ENCODE measurements at regions not wholly inside any gene's neighbourhood (a gene's known extent, or its start where the extent isn't known, plus 50 kb on each side); places are given as distances from the start of the nearest gene placed in this dataset.
"Not testable (repeated sequence)": the region's sequence is repeated elsewhere in the genome, so short reads cannot be mapped to it uniquely, and the experiment has no call there.

DNA sequence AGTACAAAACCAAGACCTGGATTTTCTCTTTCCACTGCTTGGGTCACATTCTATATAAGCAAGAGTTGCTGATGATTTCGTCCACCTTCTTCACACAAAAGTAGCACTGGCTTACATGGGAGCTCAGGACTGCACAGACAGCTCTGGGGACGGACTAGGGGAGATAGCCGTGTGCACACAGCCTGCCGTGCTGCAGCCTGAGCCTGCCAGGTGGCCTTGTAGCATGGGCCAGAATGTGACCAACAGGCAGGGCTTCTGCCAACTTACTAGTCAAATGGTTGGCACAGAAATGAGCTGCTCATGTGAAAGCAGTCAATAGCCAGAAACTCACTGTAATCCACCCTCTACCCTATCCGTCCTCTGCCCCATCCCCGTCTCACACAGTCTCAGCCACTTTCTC lies 299.0 kb downstream of the ANAPC1 start:
- CTCF ChIA-PET; H3K27me3 ChIP-seq (ENCODE audit: control insufficient read depth, insufficient read depth, low read length); POLR2A ChIA-PET; H3K9me3 ChIP-seq (ENCODE audit: control insufficient read depth, insufficient read depth, low read length); DNase-seq (ENCODE audit: low read depth, low spot score); H3K27ac ChIP-seq (ENCODE audit: low read depth, low read length); H3K4me3 ChIP-seq (ENCODE audit: low read depth, low read length): not testable (repeated sequence)

DNA sequence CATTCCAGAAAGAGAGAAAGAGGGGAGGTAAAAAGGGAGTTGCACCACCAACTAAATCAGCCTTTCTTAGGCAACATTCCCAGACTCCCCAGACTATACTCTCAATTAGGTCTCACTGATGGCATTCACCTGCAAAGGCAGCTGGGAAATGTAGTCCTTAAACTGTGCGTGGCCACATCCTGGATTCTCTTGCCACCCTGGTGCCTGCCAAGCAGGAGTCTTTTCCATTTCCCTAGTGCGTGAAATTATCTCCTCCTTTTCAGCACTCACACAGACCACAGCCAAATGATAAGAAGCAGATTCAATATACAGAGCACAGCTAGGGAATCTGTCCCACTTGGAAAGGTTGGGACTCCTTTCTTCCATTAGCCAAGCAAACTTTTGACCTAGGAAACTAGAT lies 298.0 kb downstream of the ANAPC1 start:
- CTCF ChIA-PET; H3K4me3 ChIP-seq (ENCODE audit: low read depth, low read length); H3K27me3 ChIP-seq (ENCODE audit: control insufficient read depth, insufficient read depth, low read length); POLR2A ChIA-PET; H3K27ac ChIP-seq (ENCODE audit: low read depth, low read length); DNase-seq (ENCODE audit: low read depth, low spot score); H3K9me3 ChIP-seq (ENCODE audit: control insufficient read depth, insufficient read depth, low read length): not testable (repeated sequence)

DNA sequence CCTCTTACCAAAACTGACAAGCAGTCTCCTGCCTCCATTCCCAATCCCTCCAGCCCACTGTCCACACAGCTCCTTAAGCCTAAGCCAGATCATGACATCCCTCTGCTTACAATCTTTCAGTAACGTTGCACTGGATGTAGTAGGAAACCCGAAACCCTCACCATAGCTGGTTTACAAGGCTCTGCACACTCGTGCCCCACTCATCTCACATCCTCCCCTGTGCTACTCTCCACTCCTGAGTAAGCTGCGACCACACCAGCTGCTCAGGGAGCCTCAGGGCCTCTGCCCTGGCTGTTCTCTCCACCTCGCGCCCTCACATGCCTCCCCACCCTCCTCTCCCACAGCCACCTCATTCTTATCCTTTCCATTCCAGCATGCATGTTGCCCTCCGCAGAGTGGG lies 288.9 kb downstream of the ANAPC1 start:
- H3K9me3 ChIP-seq (ENCODE audit: control insufficient read depth, insufficient read depth, low read length); CTCF ChIA-PET; H3K27me3 ChIP-seq (ENCODE audit: control insufficient read depth, insufficient read depth, low read length); H3K27ac ChIP-seq (ENCODE audit: low read depth, low read length); POLR2A ChIA-PET; H3K4me3 ChIP-seq (ENCODE audit: low read depth, low read length); DNase-seq (ENCODE audit: low read depth, low spot score): not testable (repeated sequence)

DNA sequence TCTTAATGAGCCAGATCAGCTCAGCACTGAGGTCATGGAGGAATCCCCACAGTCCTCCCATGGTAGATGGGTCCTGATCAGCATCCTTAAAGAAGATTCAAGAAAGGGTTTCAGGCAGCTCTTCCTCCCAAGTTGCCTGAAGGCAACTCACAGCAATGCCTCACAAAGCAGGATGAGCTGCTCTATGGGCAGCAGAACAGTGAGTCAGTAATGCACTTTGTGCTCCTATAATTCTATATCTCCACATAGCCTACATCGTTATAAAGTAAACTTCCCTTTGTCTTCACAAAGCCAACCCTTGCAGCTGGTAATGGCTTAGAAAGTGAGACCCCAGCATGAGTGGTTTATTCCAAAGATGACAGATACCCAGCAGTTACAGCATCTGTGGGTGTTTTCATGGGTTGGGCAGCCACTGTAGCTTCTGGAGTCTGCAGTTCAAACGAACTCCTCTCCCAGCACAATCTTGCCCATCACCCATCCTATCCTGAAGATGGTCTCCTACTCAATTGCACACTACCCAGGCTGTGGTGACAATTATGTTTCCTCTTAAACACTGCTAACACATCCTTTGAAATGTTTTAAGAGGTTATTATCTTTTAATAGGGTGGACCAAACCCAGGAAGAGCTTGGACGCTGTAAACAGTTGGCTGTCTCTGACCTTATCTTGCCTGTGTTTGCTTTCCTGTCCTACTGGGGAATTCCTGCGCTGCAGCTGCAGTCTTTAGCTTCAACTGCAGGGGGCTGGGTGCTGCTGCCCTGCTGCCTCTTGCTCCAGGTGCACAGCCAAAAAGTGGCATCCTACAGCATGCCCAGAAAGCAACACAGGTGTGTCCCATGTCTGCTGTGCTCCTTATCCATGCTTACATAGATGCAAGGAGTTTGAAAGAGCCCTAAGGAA lies 286.9 kb downstream of the ANAPC1 start:
- DNase-seq (ENCODE audit: low read depth, low spot score); H3K4me3 ChIP-seq (ENCODE audit: low read depth, low read length); H3K27ac ChIP-seq (ENCODE audit: low read depth, low read length); H3K9me3 ChIP-seq (ENCODE audit: control insufficient read depth, insufficient read depth, low read length); POLR2A ChIA-PET; CTCF ChIA-PET; H3K27me3 ChIP-seq (ENCODE audit: control insufficient read depth, insufficient read depth, low read length): not testable (repeated sequence)

DNA sequence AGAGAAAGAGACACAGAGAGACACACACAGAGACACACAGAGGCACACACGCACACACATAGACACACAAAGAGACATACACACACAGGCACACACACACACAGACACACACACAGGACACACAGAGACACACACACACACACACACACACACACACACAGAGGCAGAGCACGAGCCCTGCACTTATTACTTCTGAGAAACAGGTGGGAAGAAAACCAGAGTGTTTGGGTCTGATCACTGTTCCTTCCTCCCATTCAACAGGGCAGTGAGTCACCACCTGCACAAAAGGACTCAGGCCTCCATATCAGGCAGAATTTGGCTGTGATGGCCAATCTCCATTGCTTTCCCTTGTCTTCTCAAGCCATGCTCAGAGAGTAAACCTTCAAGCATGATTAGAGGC lies 285.0 kb downstream of the ANAPC1 start:
- H3K4me3 ChIP-seq (ENCODE audit: low read depth, low read length); DNase-seq (ENCODE audit: low read depth, low spot score); H3K9me3 ChIP-seq (ENCODE audit: control insufficient read depth, insufficient read depth, low read length); H3K27me3 ChIP-seq (ENCODE audit: control insufficient read depth, insufficient read depth, low read length); POLR2A ChIA-PET; H3K27ac ChIP-seq (ENCODE audit: low read depth, low read length); CTCF ChIA-PET: not testable (repeated sequence)

DNA sequence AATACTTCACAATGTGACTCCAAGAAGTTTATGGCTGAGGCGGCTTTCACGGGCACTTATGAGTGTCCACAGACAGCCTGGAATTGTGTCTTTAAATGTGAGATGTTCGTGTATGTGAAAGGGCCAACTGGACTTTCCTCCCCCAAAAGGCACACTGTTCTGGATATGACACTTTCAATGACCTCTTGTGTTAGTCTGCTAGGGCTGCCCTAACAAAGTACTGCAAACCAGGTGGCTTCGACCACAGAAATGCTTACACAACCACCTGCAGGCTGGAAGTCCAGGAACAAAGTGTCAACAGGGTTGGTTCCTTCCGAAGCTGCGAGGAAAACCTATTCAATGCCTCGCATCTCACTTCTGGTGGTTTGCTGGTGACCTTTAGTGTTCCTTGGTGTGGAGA lies 281.7 kb downstream of the ANAPC1 start:
- H3K27me3 ChIP-seq (ENCODE audit: control insufficient read depth, insufficient read depth, low read length); H3K4me3 ChIP-seq (ENCODE audit: low read depth, low read length); DNase-seq (ENCODE audit: low read depth, low spot score); H3K9me3 ChIP-seq (ENCODE audit: control insufficient read depth, insufficient read depth, low read length); H3K27ac ChIP-seq (ENCODE audit: low read depth, low read length); POLR2A ChIA-PET; CTCF ChIA-PET: not testable (repeated sequence)

DNA sequence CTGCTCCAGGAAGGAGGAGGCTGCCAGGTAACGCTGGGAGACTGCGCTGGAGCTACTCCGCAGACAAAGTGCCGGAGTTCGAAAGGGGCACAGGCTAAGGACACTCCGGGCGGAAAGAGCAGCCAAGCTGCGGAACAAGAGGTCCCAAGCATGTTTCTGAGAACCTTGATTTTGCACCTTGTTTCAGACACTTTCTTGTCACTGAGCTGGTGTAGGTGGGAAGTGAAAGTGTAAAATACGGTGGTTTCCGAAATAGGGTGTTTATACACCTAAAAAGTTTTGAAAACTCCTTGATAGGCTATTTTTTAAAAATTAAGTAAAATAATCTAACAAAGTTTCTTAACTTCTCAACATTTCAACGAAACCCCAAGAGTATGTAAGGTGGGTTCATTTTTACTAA lies 278.2 kb downstream of the ANAPC1 start:
- CTCF ChIA-PET; H3K27me3 ChIP-seq (ENCODE audit: control insufficient read depth, insufficient read depth, low read length); POLR2A ChIA-PET; H3K4me3 ChIP-seq (ENCODE audit: low read depth, low read length); H3K27ac ChIP-seq (ENCODE audit: low read depth, low read length); DNase-seq (ENCODE audit: low read depth, low spot score); H3K9me3 ChIP-seq (ENCODE audit: control insufficient read depth, insufficient read depth, low read length): not testable (repeated sequence)

DNA sequence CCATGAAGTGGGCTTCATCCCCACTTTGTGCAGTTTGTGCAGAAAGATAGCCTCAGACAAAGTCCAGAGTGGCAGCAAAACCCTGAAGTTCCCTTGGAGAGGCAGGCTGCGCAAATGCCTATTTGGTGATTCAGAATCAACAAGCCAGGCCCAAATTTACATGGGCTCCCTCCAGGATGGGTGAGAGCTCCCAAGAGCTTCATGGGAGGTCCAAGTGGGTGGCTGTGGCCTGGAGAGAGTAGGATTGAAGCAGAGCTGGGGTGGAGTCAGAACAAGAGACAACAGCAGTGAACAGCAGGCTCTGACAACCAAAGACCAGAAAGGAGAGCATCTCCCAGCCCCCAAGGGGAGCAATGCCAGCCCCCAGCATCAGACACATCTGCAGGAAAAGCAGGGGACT lies 277.4 kb downstream of the ANAPC1 start:
- POLR2A ChIA-PET; H3K27me3 ChIP-seq (ENCODE audit: control insufficient read depth, insufficient read depth, low read length); H3K27ac ChIP-seq (ENCODE audit: low read depth, low read length); H3K4me3 ChIP-seq (ENCODE audit: low read depth, low read length); CTCF ChIA-PET; H3K9me3 ChIP-seq (ENCODE audit: control insufficient read depth, insufficient read depth, low read length); DNase-seq (ENCODE audit: low read depth, low spot score): not testable (repeated sequence)

DNA sequence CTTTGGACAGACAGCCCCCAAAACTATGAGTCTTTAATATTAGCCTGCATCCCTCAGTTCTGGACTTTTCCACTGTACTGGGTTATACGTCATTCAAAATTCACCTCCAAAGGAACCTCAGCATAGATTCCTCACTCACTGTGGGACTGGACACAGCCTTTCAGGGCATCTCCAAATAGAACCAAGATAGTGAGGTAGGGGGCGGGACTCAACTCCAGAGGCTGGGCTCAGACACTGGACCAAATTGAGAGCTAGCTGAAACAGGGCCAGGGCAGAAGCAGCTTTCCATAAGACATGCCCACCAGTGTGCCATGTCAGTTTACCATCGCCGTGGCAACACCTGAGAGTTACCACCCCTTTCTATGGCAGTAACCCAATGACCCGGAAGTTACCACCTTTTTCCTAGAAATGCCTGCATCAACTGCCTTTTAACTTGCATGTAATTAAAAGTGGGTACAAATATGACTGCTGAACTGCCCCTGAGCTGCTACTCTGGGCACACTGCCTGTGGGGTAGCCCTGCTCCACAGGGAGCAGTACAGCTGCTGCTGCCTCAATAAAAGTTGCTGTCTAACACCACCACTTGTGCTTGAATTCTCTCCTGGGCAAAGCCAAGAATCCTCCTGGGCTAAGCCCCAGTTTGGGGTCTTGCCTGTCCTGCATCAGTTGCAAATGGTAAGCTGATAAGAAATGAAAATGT lies 274.7 kb downstream of the ANAPC1 start:
- POLR2A ChIA-PET; DNase-seq (ENCODE audit: low read depth, low spot score); H3K27me3 ChIP-seq (ENCODE audit: control insufficient read depth, insufficient read depth, low read length); H3K4me3 ChIP-seq (ENCODE audit: low read depth, low read length); H3K27ac ChIP-seq (ENCODE audit: low read depth, low read length); CTCF ChIA-PET; H3K9me3 ChIP-seq (ENCODE audit: control insufficient read depth, insufficient read depth, low read length): not testable (repeated sequence)

DNA sequence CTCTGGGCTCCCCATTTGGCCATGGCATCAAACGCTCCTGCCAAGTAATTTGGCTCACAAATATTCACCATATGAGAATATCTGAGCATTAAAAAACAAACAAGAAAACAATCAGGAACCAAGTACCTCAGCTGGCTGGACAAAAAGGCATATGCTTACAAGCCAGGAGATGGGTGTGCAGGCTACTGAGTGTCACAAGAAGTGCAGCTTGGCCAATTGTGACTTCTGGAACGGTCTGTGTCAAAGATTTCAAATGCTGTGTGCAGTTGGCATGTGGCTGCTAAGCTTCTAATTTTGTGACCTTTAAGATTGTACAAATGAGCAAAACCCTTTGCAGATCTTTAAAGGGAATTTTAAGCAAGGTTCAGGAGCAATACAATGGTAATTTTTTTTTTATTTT lies 274.0 kb downstream of the ANAPC1 start:
- POLR2A ChIA-PET; H3K27ac ChIP-seq (ENCODE audit: low read depth, low read length); DNase-seq (ENCODE audit: low read depth, low spot score); H3K4me3 ChIP-seq (ENCODE audit: low read depth, low read length); CTCF ChIA-PET; H3K27me3 ChIP-seq (ENCODE audit: control insufficient read depth, insufficient read depth, low read length); H3K9me3 ChIP-seq (ENCODE audit: control insufficient read depth, insufficient read depth, low read length): not testable (repeated sequence)
